ENCODE measurements at regions not wholly inside any gene's neighbourhood (a gene's known extent, or its start where the extent isn't known, plus 50 kb on each side); places are given as distances from the start of the nearest gene placed in this dataset.

DNA sequence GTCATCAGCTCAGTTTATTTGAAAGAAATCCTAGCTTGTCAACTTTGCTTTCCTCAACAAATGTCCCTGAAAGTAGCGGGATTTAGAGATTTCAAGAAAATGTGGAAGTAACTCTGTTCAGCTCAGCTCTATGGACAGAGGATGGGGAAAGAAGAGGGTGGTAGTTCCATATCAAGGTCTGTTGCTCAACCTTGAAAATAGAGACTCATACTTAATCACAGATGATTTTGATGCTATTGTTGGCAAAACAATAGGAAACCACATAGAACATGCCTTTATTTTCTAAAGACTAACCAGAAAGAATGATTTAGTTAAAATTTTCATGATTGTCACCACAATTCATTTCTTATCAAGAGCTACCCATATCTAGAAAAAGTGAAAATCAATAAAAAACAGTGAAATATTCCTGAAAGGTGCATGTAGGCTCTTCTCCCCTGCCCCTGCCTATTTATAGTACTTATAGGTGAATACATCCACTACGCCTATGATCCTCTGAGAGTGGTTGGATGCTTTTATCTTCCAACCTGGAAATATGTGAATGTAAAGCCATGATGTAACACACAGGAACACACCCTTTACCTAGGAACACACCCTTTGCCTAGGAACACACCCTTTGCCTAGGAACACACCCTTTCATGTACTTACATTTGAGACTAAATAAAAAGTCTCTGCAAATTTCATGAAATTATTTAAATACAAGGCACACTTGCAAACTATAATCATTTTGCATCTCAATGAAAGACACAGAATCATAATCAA is 65.8 kb downstream of the ETAA1 start:
- Mint-ChIP-seq H3K4me3 (no peak overlapping the region), H3K9me3 (no peaks in the 10 kb centered on the region), H3K36me3 (ENCODE audit: low read depth) (no peaks in the 10 kb centered on the region), H3K27me3 (no peaks in the 10 kb centered on the region), H3K27ac (no peak overlapping the region), H3K4me1 (no peaks in the 10 kb centered on the region)
- no peak for DNase-seq
- intact Hi-C loops (cut with micrococcal nuclease), result no loop called here

DNA sequence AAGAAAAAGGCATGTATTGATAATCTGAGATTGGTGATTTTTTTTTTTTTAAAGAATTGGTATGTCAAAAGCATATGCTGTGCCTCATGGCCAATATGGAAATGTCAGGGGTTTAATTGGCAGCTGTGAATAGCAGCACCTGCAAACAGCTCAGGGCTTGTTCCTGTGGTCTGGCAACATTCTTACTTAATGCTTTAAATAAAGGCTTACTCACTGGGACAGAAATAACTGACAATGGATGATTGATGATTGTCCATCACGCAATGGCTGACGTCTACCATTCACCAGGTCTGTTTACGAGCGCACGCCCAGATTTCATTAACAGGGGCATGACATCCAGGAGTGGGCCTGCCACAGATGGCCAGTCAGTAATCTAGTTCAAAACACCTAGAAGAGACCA is 66.7 kb downstream of the ETAA1 start:
- H3K27me3 Mint-ChIP-seq, result no peaks in the 10 kb centered on the region
- H3K27ac Mint-ChIP-seq, result no peak overlapping the region
- no peak for DNase-seq
- intact Hi-C loops (cut with micrococcal nuclease), result no loop called here
- no peaks in the 10 kb centered on the region for H3K36me3 Mint-ChIP-seq (ENCODE audit: low read depth)
- H3K4me1 Mint-ChIP-seq, result no peaks in the 10 kb centered on the region
- no peaks in the 10 kb centered on the region for H3K9me3 Mint-ChIP-seq
- H3K4me3 Mint-ChIP-seq, result no peak overlapping the region

DNA sequence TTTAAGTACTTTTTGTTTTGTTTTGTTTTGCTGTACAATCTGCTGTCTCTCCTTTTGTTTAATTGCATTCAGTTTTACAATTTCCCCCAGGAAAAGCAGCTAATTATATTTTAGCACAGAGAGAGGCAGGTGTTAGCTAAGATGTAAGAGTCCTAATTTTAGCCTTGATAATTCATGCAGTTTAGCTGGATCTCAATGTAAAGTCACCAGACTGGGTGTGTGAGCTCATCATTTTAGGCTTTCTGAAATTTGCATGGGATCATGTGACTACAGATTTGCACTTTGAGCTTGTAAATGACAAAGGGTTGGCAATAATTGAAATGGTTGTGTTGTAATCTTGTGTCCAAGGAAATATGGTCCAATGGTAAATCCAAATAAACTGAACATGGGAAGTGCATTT is 68.5 kb downstream of the ETAA1 start:
- Mint-ChIP-seq H3K4me3 (no peak overlapping the region), H3K36me3 (ENCODE audit: low read depth) (no peaks in the 10 kb centered on the region), H3K4me1 (no peaks in the 10 kb centered on the region), H3K27me3 (no peaks in the 10 kb centered on the region), H3K27ac (no peak overlapping the region), H3K9me3 (no peaks in the 10 kb centered on the region)
- intact Hi-C loops (cut with micrococcal nuclease), result no loop called here
- DNase-seq, result no peak

DNA sequence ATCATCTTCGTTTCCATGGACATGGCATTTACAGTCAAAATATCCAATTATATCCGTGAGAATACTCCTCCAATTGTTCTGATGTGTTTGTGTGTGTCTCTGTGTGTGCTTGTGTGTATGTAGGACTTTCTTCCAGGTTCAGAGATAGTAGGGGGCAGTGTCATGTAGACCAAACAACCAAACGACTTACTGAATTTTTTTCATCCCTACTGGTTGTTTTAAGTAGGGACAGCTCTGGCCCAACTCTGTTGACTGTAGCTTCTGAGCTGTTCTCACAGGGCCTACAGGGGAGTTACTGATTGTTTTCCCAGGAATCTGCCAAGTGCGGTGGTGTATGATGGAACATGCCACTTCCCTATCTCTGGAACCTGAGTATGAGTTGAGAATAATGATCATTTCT is 69.6 kb downstream of the ETAA1 start:
- intact Hi-C loops (cut with micrococcal nuclease), result no loop called here
- no peak overlapping the region for H3K27ac Mint-ChIP-seq
- H3K36me3 Mint-ChIP-seq (ENCODE audit: low read depth), result no peaks in the 10 kb centered on the region
- H3K4me3 Mint-ChIP-seq, result no peak overlapping the region
- H3K27me3 Mint-ChIP-seq, result no peaks in the 10 kb centered on the region
- H3K4me1 Mint-ChIP-seq, result no peaks in the 10 kb centered on the region
- no peak for DNase-seq
- no peaks in the 10 kb centered on the region for H3K9me3 Mint-ChIP-seq

DNA sequence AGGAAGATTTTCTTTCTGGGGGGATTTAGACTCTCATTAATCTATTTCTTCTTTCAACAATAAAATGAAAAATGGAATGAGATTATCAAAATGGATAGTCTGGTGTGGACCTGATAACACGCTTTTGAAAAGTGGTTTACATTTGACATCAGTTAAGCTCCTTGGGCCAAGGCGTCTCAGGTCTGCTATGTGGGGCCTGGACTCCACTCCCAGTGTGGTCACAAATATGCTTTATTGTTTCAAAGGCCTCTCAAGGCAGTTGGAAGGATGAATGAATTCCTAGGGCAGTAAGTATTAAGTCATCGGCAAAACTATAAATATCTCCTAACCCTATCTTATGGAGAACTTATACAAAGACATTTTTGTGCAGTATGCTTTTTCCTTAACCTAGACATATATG is 74.5 kb downstream of the ETAA1 start:
- intact Hi-C loops (cut with micrococcal nuclease), result no loop called here
- no peak overlapping the region for H3K4me3 Mint-ChIP-seq
- H3K4me1 Mint-ChIP-seq, result no peaks in the 10 kb centered on the region
- no peak for DNase-seq
- H3K36me3 Mint-ChIP-seq (ENCODE audit: low read depth), result no peaks in the 10 kb centered on the region
- H3K27ac Mint-ChIP-seq, result no peak overlapping the region
- no peaks in the 10 kb centered on the region for H3K27me3 Mint-ChIP-seq
- H3K9me3 Mint-ChIP-seq, result no peaks in the 10 kb centered on the region

DNA sequence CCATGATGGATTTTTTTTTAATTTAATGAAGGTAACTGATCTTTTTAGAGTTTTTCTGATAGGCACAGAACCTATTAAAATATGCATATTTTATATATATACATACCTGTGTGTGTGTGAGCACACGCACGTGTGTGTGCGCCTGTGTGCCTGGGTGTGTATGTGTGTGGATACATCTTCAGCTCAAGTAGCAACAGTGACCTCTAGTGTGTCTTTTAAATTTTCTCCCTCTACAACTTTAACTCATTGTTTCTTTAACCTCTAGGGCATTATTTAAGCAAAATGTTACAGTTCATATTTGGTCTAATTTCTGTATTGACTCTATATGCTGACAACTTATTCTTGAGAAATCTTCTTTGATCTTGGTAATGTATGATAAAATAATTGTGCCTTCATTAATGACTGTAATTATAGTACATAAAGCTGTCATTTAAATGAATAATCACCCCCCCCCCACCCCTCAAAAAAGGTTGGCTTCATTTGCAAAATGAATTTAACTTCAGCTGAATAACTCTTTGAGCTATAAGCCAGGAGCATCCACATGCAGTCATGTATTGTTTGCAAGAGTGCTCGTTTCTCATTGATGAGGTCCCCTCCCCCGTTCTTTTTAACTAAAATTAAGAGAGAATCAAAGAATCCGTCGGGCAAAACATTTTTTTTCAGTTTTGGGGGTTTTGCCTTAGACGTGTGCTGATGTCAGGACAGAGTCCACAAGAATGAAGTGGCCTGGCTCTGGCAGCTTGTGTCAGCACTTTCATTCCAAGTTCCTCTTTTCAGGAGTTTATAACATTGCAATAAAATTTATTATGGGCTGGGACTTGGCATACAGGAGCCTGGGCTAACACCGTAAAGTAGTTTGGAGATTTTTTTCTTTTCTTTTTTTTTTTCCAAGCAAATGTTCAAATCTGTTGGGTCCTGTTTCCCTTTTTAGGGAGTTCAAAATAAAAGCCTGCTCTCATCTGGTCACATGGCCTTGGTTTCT is 80.0 kb downstream of the ETAA1 start:
- no peak for DNase-seq
- H3K36me3 Mint-ChIP-seq (ENCODE audit: low read depth), result no peaks in the 10 kb centered on the region
- H3K4me3 Mint-ChIP-seq, result no peak overlapping the region
- H3K27ac Mint-ChIP-seq, result no peak overlapping the region
- no peaks in the 10 kb centered on the region for H3K9me3 Mint-ChIP-seq
- intact Hi-C loops (cut with micrococcal nuclease), result loop anchor here (5.0 kb wide), 1 partner anchor 1045 kb away; no protein-coding TSS in a partner anchor
- H3K4me1 Mint-ChIP-seq, result no peaks in the 10 kb centered on the region
- H3K27me3 Mint-ChIP-seq, result no peaks in the 10 kb centered on the region

DNA sequence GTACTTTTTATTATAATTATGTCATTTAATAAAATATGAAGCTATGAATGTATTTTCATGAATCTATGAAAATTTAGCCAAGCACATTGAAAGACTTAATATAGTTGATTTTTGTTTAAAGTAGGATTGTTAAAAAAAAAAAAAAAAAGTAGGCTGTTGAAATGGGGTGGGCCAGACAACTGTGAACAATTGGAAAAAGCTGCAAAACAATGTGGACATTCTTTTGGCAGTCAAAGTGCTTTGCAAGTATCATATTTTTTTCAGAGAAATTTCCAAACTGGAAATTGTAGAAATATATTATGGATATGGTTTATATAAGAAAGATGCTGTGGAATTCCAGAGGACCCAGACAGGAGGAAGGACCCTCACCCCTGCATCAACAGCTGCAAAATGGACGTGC is 82.1 kb downstream of the ETAA1 start:
- H3K9me3 Mint-ChIP-seq, result no peaks in the 10 kb centered on the region
- no peaks in the 10 kb centered on the region for H3K36me3 Mint-ChIP-seq (ENCODE audit: low read depth)
- no peaks in the 10 kb centered on the region for H3K4me1 Mint-ChIP-seq
- H3K27ac Mint-ChIP-seq, result no peak overlapping the region
- no peaks in the 10 kb centered on the region for H3K27me3 Mint-ChIP-seq
- intact Hi-C loops (cut with micrococcal nuclease), result loop anchor here (5.0 kb wide), 1 partner anchor 1047 kb away; no protein-coding TSS in a partner anchor
- no peak overlapping the region for H3K4me3 Mint-ChIP-seq
- DNase-seq, result no peak

DNA sequence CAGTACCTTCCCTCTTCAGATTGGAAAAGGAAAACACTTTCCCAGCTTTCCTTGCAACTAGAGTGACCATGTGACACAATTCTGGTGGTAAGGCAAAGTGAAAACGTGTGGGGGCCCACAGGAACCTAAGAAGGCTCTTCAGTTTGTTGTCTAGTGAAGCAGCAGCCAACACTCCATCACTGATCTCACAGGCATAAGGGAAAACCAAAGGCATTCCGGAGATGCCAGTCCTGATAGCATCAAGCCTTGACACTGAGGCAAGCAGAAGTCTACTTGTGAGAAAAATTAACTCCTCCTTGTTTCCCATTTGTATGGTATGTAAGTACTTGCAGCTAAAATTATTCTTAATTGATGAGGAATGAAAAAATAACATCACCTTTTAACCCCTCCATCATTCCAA is 88.3 kb downstream of the ETAA1 start:
- Mint-ChIP-seq H3K4me3 (no peak overlapping the region), H3K36me3 (ENCODE audit: low read depth) (no peaks in the 10 kb centered on the region), H3K4me1 (no peaks in the 10 kb centered on the region), H3K27me3 (no peaks in the 10 kb centered on the region), H3K9me3 (no peaks in the 10 kb centered on the region), H3K27ac (no peak overlapping the region)
- intact Hi-C loops (cut with micrococcal nuclease), result no loop called here
- DNase-seq, result no peak

DNA sequence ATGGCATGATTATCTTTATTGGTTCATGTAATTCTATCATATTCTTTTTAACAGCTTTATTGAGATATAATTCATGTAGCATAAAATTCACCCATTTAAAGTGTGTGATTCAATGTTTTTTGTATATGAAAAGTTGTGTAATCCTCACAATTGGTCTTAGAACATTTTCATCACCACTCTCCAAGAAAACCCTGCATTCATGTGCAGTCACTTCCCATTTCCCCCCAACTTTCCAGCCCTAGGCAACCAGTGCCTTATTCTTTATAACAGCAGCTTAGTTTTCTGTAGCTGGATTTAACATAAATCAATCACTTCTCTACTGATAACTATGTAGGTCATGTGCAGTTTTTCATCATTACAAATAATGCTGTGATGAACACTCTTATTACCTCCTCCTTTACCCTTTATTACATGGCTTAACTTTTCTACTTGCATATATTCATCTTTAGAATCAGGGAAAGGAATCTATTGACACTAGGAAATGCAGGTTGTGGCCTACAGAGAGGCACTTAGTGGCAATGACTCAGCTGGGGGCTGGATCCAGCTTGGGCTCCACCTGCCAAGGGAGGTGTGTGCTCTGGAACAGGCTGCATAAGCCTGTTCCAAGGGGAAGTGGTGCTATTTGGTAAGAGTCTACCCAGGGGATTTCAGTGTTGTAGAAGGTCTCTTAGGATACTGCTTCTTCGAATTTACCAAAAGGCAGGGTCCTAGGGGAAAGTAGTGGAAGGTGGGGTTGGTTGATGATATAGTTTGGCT is 89.1 kb downstream of the ETAA1 start:
- H3K27me3 Mint-ChIP-seq, result no peaks in the 10 kb centered on the region

DNA sequence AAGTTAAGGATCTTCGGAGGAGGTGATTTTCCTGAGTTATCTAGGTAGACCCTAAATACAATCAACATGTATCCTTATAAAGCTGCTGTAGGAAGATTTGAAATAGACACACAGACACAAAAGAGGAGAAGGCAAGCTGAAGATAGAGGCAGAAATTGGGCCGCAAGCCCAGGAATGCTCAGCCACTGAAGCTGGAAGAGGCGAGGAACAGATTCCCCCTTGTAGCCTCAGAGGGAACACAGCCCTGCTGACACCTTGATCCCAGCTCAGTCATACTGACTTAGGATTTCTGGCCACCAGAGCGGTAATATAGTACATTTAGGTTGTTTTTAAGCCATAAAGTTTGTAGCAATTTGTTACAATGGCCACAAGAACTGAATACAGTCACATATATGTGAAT is 90.9 kb downstream of the ETAA1 start:
- DNase-seq, result no peak
- H3K4me1 Mint-ChIP-seq, result no peaks in the 10 kb centered on the region
- H3K36me3 Mint-ChIP-seq (ENCODE audit: low read depth), result no peaks in the 10 kb centered on the region
- intact Hi-C loops (cut with micrococcal nuclease), result no loop called here
- no peak overlapping the region for H3K4me3 Mint-ChIP-seq
- H3K27me3 Mint-ChIP-seq, result no peaks in the 10 kb centered on the region
- no peak overlapping the region for H3K27ac Mint-ChIP-seq
- no peaks in the 10 kb centered on the region for H3K9me3 Mint-ChIP-seq

More for the DNA sequence above, 89.1 kb downstream of the ETAA1 start:
- Mint-ChIP-seq H3K4me3 (no peak overlapping the region), H3K27ac (no peak overlapping the region), H3K36me3 (ENCODE audit: low read depth) (no peaks in the 10 kb centered on the region), H3K9me3 (no peaks in the 10 kb centered on the region), H3K4me1 (no peaks in the 10 kb centered on the region)
- intact Hi-C loops (cut with micrococcal nuclease), result no loop called here
- DNase-seq, result no peak

DNA sequence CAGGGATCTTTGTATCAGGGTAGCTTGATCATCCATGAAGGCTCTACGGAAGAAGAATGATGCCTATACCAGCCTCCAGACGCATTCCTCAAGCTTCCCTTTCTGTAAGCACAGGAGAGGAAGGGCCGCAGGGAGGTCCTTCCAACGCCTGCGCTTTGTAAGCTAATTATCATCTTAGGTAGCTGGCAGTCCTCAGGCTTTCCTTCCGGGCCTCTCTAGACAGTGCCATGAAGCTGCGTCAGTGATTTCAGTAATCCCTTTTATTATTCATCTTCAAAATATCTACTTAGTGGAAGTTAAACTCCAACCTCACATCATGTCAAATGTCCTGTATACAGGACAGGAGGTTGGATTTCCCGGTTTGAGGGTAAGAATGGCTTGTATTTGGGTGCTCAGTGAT is 92.3 kb downstream of the ETAA1 start:
- H3K9me3 Mint-ChIP-seq, result no peaks in the 10 kb centered on the region
- DNase-seq, result no peak
- H3K27ac Mint-ChIP-seq, result no peak overlapping the region
- no peaks in the 10 kb centered on the region for H3K4me1 Mint-ChIP-seq
- H3K27me3 Mint-ChIP-seq, result no peaks in the 10 kb centered on the region
- H3K4me3 Mint-ChIP-seq, result no peak overlapping the region
- intact Hi-C loops (cut with micrococcal nuclease), result no loop called here
- H3K36me3 Mint-ChIP-seq (ENCODE audit: low read depth), result no peaks in the 10 kb centered on the region

DNA sequence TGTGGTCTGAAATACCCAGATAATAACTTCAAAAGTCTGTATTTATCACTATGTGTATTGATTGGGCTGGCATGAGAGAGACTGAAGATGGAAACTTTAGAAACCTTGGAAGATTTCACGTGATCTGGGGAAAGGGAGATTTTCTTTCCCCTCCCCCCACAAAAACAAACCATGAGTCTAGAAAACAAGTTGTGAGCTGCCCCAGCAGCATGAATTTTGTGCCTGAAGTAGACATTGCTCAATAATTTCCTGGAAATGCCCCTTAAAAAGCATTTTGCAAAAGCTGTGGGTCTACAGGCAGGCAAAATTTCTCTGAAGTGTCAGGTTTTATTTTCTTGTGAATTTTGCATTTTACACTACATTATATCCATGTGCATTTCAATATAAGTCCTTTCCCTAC is 101.8 kb downstream of the ETAA1 start:
- no peak for DNase-seq
- Mint-ChIP-seq H3K27ac (no peak overlapping the region), H3K4me1 (no peaks in the 10 kb centered on the region), H3K9me3 (no peaks in the 10 kb centered on the region), H3K36me3 (ENCODE audit: low read depth) (no peaks in the 10 kb centered on the region), H3K27me3 (no peaks in the 10 kb centered on the region), H3K4me3 (no peak overlapping the region)
- intact Hi-C loops (cut with micrococcal nuclease), result no loop called here

DNA sequence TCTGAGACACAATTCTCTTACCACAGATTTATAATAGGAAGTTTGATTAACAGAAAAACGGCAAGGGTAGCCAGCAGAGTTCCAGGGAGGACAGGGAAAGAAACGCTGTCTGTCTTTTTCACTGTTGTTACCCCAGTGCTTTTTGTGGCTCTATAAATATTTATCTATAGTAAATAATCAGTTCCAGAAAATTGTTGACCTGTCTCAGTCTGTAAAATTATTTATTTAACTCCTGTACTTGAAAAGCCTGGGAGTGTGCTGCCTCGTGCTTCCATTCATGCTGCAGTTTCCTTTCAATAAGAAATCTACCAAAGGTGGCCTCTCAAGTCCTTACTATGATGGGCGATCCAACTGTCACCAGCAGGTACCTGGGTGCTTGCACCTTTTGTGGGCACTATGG is 102.9 kb downstream of the ETAA1 start:
- no peaks in the 10 kb centered on the region for H3K4me1 Mint-ChIP-seq
- no peak overlapping the region for H3K27ac Mint-ChIP-seq
- intact Hi-C loops (cut with micrococcal nuclease), result no loop called here
- H3K4me3 Mint-ChIP-seq, result no peak overlapping the region
- no peak for DNase-seq
- no peaks in the 10 kb centered on the region for H3K36me3 Mint-ChIP-seq (ENCODE audit: low read depth)
- H3K9me3 Mint-ChIP-seq, result no peaks in the 10 kb centered on the region
- no peaks in the 10 kb centered on the region for H3K27me3 Mint-ChIP-seq

DNA sequence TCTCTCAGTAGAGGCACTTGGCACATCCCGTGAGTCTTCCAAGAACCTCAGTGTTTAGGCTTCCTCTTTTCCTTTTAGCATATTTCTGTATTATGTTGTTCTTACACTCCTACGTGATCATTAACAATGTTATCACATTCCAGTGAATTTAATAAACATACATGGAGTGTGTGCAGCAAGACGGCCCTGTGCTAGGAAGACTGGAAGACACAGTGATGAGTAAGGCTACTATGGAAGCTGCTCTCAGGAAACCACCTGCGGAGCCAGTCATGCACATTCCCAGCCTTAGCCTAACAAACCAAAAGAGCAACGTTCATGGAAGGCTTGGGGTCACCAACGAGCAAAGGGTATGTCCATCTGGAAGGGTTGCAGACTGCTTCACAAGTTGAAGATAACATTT is 103.4 kb downstream of the ETAA1 start:
- no peak for DNase-seq
- intact Hi-C loops (cut with micrococcal nuclease), result no loop called here
- H3K9me3 Mint-ChIP-seq, result no peaks in the 10 kb centered on the region
- no peak overlapping the region for H3K27ac Mint-ChIP-seq
- H3K27me3 Mint-ChIP-seq, result no peaks in the 10 kb centered on the region
- no peaks in the 10 kb centered on the region for H3K4me1 Mint-ChIP-seq
- H3K36me3 Mint-ChIP-seq (ENCODE audit: low read depth), result no peaks in the 10 kb centered on the region
- H3K4me3 Mint-ChIP-seq, result no peak overlapping the region

Data from activated CD4-positive, alpha-beta T cell treated with anti-CD3 and anti-CD28 coated beads, Interleukin-2, amount 10 ng/mL, durations not matched to agents 24 days and 14 days (primary cell).